GM13976 (cell line): ENCODE measurements at regions not wholly inside any gene's neighbourhood (a gene's known extent, or its start where the extent isn't known, plus 50 kb on each side); places are given as distances from the start of the nearest gene placed in this dataset.

Source experiments
- DNase-seq: peaks from one replicate; pipeline ENCODE4 v3.0.0; 2012; ENCODE audit warnings: low spot score
- in situ Hi-C: fragments of 300-500 bp; cut with MboI; formaldehyde crosslinking; loops from one replicate; pipeline ENCODE4 v1.12.0; 2022; ENCODE audit warnings: low sequenced_read_pairs, mixed read lengths, inconsistent platforms; ENCODE audit not compliant: unreplicated experiment
- TF ChIP-seq, protein P1 (sequence below): IDR thresholded peaks from 2 replicates; pipeline ENCODE4 v1.5.1; 2012; ENCODE audit warnings: borderline replicate concordance, mild to moderate bottlenecking; ENCODE audit not compliant: insufficient read depth; ENCODE audit errors: extremely low read depth, missing control alignments, control extremely low read depth

DNA sequence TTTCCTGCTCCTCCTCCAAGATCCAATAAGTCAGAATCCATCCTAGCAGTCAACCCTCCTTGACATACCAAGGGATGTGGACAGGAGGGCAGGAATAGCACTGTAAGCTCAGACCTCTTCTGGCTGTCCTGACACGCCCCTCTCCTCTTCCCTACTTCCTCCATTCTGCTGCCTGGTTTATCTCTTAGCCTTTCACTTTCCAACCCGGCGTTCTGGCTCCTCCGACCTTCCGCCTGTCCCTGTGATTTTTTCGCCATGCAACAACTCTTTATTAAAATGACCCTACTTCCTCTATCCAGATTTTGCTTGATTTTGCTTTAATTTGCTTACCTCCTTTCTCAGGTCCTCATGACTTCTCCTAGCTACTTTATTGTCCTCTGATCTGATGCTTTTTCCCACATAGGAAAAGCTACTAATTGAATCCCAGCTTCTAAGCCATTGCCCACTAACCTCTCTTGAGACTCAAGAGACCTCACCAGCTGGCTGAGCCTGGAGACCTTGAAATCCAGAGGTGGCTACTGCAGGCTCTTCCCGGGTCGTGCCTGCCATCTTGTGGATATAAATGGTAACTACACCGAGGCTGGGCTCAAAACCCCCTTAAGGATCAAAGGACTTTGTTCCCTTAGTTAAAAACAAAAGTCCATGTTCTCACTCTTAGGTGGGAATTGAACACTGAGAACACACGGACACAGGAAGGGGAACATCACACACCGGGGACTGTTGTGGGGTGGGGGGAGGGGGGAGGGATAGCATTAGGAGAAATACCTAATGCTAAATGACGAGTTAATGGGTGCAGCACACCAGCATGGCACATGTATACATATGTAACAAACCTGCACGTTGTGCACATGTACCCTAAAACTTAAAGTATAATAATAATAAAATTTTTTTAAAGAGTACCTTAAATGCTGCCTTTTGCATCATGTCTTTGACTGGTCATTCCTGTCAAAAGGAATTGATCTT, 139.4 kb downstream of the AKAIN1 start:
- peak; percentile 38 for DNase-seq
- in situ Hi-C loops = loop anchor here (10.0 kb wide), 1 partner anchor 943 kb away; no protein-coding TSS in a partner anchor
- TF ChIP-seq, protein P1, sequence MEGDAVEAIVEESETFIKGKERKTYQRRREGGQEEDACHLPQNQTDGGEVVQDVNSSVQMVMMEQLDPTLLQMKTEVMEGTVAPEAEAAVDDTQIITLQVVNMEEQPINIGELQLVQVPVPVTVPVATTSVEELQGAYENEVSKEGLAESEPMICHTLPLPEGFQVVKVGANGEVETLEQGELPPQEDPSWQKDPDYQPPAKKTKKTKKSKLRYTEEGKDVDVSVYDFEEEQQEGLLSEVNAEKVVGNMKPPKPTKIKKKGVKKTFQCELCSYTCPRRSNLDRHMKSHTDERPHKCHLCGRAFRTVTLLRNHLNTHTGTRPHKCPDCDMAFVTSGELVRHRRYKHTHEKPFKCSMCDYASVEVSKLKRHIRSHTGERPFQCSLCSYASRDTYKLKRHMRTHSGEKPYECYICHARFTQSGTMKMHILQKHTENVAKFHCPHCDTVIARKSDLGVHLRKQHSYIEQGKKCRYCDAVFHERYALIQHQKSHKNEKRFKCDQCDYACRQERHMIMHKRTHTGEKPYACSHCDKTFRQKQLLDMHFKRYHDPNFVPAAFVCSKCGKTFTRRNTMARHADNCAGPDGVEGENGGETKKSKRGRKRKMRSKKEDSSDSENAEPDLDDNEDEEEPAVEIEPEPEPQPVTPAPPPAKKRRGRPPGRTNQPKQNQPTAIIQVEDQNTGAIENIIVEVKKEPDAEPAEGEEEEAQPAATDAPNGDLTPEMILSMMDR = peak; percentile 65

DNA sequence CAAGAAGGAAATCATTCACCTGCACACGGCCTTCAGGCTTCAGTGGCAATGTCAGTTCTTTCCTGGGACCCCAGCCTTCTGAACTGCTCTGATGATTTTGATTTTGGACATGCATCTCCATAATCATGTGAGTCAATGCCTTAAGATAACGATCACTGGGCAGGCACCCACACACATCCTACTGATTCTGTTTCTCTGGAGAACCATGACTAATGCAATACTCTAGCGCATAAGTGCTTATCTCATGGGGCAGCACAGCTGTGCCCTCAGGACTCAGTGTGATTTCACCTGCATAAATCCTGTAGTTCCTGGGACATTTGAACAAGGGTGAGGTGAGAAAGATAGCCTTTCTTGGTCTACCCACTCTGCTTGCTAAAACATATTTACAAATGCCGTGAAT, 144.6 kb downstream of the AKAIN1 start:
- in situ Hi-C loops = loop anchor here (10.0 kb wide), 1 partner anchor 938 kb away; no protein-coding TSS in a partner anchor
- no peak for DNase-seq

DNA sequence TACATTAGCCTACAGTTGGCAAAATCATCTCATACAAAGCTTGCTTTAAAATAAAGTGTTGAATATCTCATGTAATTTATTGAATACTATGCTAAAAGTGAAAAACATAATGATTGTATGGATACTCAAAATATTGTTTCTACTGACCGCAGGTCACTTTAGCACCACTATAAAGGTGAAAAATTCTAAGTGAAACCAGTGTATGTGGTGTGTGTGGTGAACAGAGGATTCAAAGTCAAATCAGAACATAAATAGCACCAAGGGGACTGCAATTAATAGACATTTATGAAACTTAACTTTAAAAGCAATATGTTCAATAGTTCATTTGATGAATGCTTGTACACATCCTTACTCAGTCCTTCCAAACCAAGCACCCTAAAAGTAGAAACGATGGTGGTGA, 145.8 kb downstream of the AKAIN1 start:
- TF ChIP-seq, protein P1 = no peak
- no peak for DNase-seq
- in situ Hi-C loops = loop anchor here (10.0 kb wide), 1 partner anchor 936 kb away; no protein-coding TSS in a partner anchor

More for the DNA sequence above, 144.6 kb downstream of the AKAIN1 start:
- TF ChIP-seq, protein P1 = no peak

DNA sequence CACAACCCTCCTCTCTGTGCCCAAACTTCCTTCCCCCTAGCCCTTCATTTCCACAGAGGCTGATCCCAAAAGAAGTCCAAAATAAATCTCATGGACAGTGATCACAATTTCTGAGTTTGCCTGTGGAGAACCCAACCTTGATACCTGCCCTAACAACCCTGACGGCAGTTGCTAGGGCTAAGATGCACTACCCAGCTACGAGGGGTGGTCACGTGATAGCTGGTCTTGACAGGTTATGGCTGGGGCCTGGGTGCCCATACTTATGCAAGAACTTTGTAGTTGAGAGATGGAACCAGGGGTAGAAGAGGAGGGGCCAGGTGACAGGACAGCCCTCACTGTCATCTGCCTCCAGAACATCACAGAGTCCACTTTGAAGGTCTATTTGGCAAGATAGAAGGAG, 147.9 kb downstream of the AKAIN1 start:
- TF ChIP-seq, protein P1 = no peak
- in situ Hi-C loops = no loop called here
- no peak for DNase-seq

DNA sequence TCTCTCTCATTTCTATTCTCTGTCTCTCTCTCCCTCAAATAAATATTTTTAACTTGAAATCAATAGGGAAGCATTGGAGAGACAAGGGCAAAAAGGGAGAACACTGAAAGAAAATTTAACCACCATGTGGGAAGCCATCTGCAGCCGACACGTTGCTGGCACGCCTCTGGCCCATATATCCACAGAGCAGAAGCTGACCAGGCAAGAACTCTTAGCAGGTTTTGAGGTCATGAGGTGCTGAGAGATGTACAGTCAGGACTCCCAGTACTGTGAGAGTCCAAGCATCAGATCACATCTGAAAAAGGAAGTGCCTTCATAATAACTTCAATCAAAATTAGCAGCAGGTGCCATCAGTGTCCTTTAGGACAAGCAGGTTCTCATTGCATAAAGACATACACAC, 156.6 kb downstream of the AKAIN1 start:
- TF ChIP-seq, protein P1 = no peak
- no peak for DNase-seq
- in situ Hi-C loops = no loop called here

DNA sequence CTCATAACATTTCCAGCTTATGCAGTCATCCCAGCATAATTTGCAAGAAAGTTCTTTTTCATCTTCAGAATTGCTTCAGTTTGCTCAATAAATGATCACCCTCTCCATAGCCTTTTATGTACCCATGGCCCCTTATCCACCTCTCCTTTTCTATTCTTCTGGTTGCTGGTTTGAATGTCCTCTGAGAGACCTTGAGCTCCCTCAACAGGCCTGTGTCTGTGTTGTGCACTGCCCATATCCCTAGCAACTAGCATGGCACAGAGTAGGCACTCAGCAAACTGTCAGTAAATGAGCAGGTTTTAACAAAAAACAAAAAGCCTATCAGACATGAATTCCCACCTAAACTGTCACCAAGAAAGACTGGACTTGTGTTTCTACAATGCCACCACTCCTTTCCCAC, 160.5 kb downstream of the AKAIN1 start:
- TF ChIP-seq, protein P1 = no peak
- in situ Hi-C loops = no loop called here
- DNase-seq = no peak
